Neural cell (in vitro differentiated cells): ENCODE measurements at regions not wholly inside any gene's neighbourhood (a gene's known extent, or its start where the extent isn't known, plus 50 kb on each side); places are given as distances from the start of the nearest gene placed in this dataset.

Experiments used
- H2AFZ ChIP-seq: fragments of 200-600, 300-800 bp; sonication (generic), shearing (Covaris generic); 2 replicates; pipeline ENCODE4 v1.6.0; 2014; ENCODE audit warnings: low read depth, mild to moderate bottlenecking, antibody characterized with exemption, low read length, moderate library complexity
- H3F3A ChIP-seq: fragments of 200-600 bp; shearing (Covaris generic); 2 replicates; pipeline ENCODE4 v1.6.1; 2016; ENCODE audit warnings: mild to moderate bottlenecking, moderate library complexity, mixed read lengths, antibody characterized with exemption, low read length; ENCODE audit not compliant: insufficient read depth, poor library complexity, severe bottlenecking
- H3K27ac ChIP-seq: fragments of 200-600, 300-800 bp; sonication (generic), shearing (Covaris generic); 2 replicates; pipeline ENCODE4 v1.5.1; 2014; ENCODE audit warnings: mild to moderate bottlenecking, low read length, moderate library complexity
- H3K27me3 ChIP-seq: fragments of 300-800, 200-600 bp; sonication (generic), shearing (Covaris generic); 2 replicates; pipeline ENCODE4 v1.6.0; 2014; ENCODE audit warnings: mild to moderate bottlenecking, low read depth, low read length, moderate library complexity; ENCODE audit not compliant: insufficient read depth
- H3K36me3 ChIP-seq: fragments of 300-800, 200-600 bp; sonication (generic), shearing (Covaris generic); 2 replicates; pipeline ENCODE4 v1.5.1; 2014; ENCODE audit warnings: mild to moderate bottlenecking, antibody characterized with exemption, low read length, moderate library complexity; ENCODE audit not compliant: insufficient read depth
- H3K4me2 ChIP-seq: fragments of 300-800, 200-600 bp; sonication (generic), shearing (Covaris generic); 2 replicates; pipeline ENCODE4 v1.6.0; 2014; ENCODE audit warnings: mild to moderate bottlenecking, low read length
- H3K4me3 ChIP-seq: fragments of 300-800, 200-600 bp; sonication (generic), shearing (Covaris generic); 2 replicates; pipeline ENCODE4 v1.5.1; 2014; ENCODE audit warnings: mild to moderate bottlenecking, low read length, moderate library complexity
- H3K79me2 ChIP-seq: fragments of 200-600 bp; shearing (Covaris generic); replicated peaks from 2 replicates; pipeline ENCODE4 v1.6.0; 2014; ENCODE audit warnings: mild to moderate bottlenecking, low read length, moderate library complexity; ENCODE audit not compliant: insufficient read depth
- H3K9ac ChIP-seq: fragments of 300-800, 200-600 bp; sonication (generic), shearing (Covaris generic); 2 replicates; pipeline ENCODE4 v1.6.1; 2016; ENCODE audit warnings: mild to moderate bottlenecking, low read length, mixed read lengths
- H3K9me2 ChIP-seq: fragments of 200-600 bp; shearing (Covaris generic); 2 replicates; pipeline ENCODE4 v1.6.1; 2016; ENCODE audit warnings: mild to moderate bottlenecking, low read length, mixed read lengths; ENCODE audit not compliant: insufficient read depth
- H3K9me3 ChIP-seq: fragments of 200-600, 300-800 bp; sonication (generic), shearing (Covaris generic); 2 replicates; pipeline ENCODE4 v1.6.1; 2016; ENCODE audit warnings: mild to moderate bottlenecking, mixed run types, low read length, moderate library complexity, mixed read lengths
- H4K20me1 ChIP-seq: fragments of 200-600 bp; shearing (Covaris generic); 2 replicates; pipeline ENCODE4 v1.6.1; 2016; ENCODE audit warnings: mild to moderate bottlenecking, mixed run types; ENCODE audit not compliant: insufficient read depth
- EP300 ChIP-seq: fragments of 450-650 bp; conservative IDR thresholded peaks from 2 replicates; pipeline ENCODE4 v1.6.1; 2014; ENCODE audit warnings: antibody characterized with exemption, mild to moderate bottlenecking, moderate library complexity; ENCODE audit not compliant: poor library complexity, severe bottlenecking
- EZH2 ChIP-seq: fragments of 200-600, 300-800 bp; shearing (Covaris generic), sonication (generic); IDR thresholded peaks from 2 replicates; pipeline ENCODE4 v1.6.1; 2014; ENCODE audit warnings: antibody characterized with exemption, low read length, borderline replicate concordance, mild to moderate bottlenecking; ENCODE audit not compliant: insufficient read depth, poor library complexity, severe bottlenecking
- MXI1 ChIP-seq: fragments of 450-650 bp; conservative IDR thresholded peaks from 2 replicates; pipeline ENCODE4 v1.6.1; 2014; ENCODE audit warnings: antibody characterized with exemption, mild to moderate bottlenecking; ENCODE audit not compliant: poor library complexity, severe bottlenecking
- POLR2AphosphoS5 ChIP-seq: IDR thresholded peaks from 2 replicates; pipeline ENCODE4 v1.6.1; 2012
- RAD21 ChIP-seq: fragments of 450-650 bp; conservative IDR thresholded peaks from 2 replicates; pipeline ENCODE4 v1.6.1; 2014; ENCODE audit warnings: antibody characterized with exemption, mild to moderate bottlenecking, moderate library complexity
- SMC3 ChIP-seq: fragments of 450-650 bp; conservative IDR thresholded peaks from 2 replicates; pipeline ENCODE4 v1.6.1; 2014; ENCODE audit warnings: antibody characterized with exemption, mild to moderate bottlenecking, moderate library complexity; ENCODE audit not compliant: poor library complexity
- TAF1 ChIP-seq: IDR thresholded peaks from 2 replicates; pipeline ENCODE4 v1.6.1; 2012; ENCODE audit warnings: low read depth
- TF ChIP-seq, protein P1 (sequence below): fragments of 450-650 bp; IDR thresholded peaks from 2 replicates; pipeline ENCODE4 v1.5.1; 2014; ENCODE audit warnings: antibody characterized with exemption, mild to moderate bottlenecking, moderate library complexity; ENCODE audit not compliant: poor library complexity, severe bottlenecking
- TF ChIP-seq, protein P2 (sequence below): IDR thresholded peaks from 2 replicates; pipeline ENCODE4 v1.6.1; 2012; ENCODE audit warnings: borderline replicate concordance

DNA sequence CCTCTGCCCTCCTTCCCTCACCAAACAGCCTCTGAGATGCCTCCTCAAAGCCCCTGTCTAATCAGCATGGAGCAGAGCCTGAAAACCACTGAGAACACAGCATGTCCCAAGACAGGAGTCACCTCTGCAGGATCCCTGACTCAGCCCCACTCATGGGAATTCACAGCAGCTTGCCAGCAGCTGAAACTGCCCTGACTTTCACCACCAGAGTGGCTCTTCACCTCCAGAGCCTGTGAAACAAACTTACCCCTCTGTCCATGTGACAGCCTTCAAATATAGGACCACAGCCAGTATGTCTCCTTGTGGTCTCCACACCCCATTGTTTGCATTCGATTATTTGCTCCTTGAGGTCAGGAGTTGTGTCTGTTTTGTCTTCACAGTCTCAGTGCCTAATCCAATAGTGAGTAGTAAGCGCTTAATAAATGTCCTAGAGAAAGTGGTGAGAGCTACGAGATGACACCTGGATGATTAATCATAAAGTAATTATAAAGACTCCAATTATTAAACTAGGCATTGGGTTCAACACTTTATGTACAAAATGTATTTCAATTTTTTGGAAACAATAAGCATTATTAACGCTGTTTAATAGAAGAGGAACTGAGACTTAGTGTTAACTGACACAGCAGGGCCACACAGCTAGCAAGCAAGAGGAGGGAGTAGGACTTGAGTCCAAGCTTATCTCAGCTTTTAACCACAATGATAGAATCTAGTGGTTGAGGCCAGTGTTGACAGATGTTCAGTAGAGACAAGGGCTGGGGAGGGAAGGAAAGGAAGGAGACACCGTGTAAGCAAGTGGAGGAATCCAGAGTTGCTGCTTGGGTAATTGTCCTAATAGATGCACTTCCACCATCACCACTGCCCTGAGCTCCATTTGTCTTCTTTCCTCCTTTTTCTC is 358.7 kb upstream of the TNP1 start:
- H3K9ac ChIP-seq, result no peak overlapping the region
- no peaks in the 10 kb centered on the region for H4K20me1 ChIP-seq
- no peaks in the 10 kb centered on the region for H3F3A ChIP-seq
- no peaks in the 10 kb centered on the region for H3K27me3 ChIP-seq
- no peaks in the 10 kb centered on the region for H3K9me3 ChIP-seq
- H3K27ac ChIP-seq, result no peak overlapping the region
- H3K36me3 ChIP-seq, result no peaks in the 10 kb centered on the region
- H3K4me2 ChIP-seq, result no peak overlapping the region
- no peaks in the 10 kb centered on the region for H3K9me2 ChIP-seq
- H3K79me2 ChIP-seq, result no peaks in the 10 kb centered on the region
- H2AFZ ChIP-seq, result no peak overlapping the region
- TF ChIP-seq POLR2AphosphoS5 (no peak), RAD21 (no peak), EZH2 (no peak), MXI1 (no peak), TAF1 (no peak), SMC3 (no peak), EP300 (no peak)
- TF ChIP-seq, protein P1, sequence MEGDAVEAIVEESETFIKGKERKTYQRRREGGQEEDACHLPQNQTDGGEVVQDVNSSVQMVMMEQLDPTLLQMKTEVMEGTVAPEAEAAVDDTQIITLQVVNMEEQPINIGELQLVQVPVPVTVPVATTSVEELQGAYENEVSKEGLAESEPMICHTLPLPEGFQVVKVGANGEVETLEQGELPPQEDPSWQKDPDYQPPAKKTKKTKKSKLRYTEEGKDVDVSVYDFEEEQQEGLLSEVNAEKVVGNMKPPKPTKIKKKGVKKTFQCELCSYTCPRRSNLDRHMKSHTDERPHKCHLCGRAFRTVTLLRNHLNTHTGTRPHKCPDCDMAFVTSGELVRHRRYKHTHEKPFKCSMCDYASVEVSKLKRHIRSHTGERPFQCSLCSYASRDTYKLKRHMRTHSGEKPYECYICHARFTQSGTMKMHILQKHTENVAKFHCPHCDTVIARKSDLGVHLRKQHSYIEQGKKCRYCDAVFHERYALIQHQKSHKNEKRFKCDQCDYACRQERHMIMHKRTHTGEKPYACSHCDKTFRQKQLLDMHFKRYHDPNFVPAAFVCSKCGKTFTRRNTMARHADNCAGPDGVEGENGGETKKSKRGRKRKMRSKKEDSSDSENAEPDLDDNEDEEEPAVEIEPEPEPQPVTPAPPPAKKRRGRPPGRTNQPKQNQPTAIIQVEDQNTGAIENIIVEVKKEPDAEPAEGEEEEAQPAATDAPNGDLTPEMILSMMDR, result no peak
- TF ChIP-seq, protein P2, sequence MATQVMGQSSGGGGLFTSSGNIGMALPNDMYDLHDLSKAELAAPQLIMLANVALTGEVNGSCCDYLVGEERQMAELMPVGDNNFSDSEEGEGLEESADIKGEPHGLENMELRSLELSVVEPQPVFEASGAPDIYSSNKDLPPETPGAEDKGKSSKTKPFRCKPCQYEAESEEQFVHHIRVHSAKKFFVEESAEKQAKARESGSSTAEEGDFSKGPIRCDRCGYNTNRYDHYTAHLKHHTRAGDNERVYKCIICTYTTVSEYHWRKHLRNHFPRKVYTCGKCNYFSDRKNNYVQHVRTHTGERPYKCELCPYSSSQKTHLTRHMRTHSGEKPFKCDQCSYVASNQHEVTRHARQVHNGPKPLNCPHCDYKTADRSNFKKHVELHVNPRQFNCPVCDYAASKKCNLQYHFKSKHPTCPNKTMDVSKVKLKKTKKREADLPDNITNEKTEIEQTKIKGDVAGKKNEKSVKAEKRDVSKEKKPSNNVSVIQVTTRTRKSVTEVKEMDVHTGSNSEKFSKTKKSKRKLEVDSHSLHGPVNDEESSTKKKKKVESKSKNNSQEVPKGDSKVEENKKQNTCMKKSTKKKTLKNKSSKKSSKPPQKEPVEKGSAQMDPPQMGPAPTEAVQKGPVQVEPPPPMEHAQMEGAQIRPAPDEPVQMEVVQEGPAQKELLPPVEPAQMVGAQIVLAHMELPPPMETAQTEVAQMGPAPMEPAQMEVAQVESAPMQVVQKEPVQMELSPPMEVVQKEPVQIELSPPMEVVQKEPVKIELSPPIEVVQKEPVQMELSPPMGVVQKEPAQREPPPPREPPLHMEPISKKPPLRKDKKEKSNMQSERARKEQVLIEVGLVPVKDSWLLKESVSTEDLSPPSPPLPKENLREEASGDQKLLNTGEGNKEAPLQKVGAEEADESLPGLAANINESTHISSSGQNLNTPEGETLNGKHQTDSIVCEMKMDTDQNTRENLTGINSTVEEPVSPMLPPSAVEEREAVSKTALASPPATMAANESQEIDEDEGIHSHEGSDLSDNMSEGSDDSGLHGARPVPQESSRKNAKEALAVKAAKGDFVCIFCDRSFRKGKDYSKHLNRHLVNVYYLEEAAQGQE, result no peak
- H3K4me3 ChIP-seq, result no peak overlapping the region

DNA sequence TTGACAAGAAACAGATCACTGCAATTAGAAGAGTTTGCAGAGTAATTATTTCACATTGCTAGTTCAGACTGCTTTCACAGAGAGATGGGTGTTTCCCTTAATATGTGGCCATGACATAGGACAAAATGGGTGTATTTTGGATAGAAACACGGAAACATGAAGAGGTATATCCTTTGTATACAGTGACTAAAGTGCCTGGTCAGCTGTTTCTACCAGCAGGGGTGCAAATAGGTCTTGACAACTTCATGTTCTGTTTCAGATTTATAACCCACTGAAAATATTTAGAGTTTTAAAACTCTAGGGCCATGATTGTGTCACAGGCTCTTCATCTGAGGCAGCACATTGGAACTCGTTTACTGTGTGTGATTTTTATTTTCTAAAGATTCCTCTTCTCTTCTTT is 357.1 kb upstream of the TNP1 start:
- H4K20me1 ChIP-seq, result no peaks in the 10 kb centered on the region
- no peaks in the 10 kb centered on the region for H3K9me3 ChIP-seq
- H3K36me3 ChIP-seq, result no peaks in the 10 kb centered on the region
- H3K9me2 ChIP-seq, result no peaks in the 10 kb centered on the region
- no peaks in the 10 kb centered on the region for H3K79me2 ChIP-seq
- no peaks in the 10 kb centered on the region for H3F3A ChIP-seq
- no peak overlapping the region for H3K4me2 ChIP-seq
- H3K9ac ChIP-seq, result no peak overlapping the region
- H3K27ac ChIP-seq, result no peak overlapping the region
- no peaks in the 10 kb centered on the region for H3K27me3 ChIP-seq
- H2AFZ ChIP-seq, result no peak overlapping the region
- TF ChIP-seq, protein P2, result no peak
- TF ChIP-seq, protein P1, result no peak
- TF ChIP-seq SMC3, result no peak
- no peak for TF ChIP-seq RAD21
- TF ChIP-seq EP300, result no peak
- TF ChIP-seq EZH2, result no peak
- no peak for TF ChIP-seq TAF1
- TF ChIP-seq MXI1, result no peak
- TF ChIP-seq POLR2AphosphoS5, result no peak
- no peak overlapping the region for H3K4me3 ChIP-seq
